HepG2 (cell line): ENCODE measurements at regions not wholly inside any gene's neighbourhood (a gene's known extent, or its start where the extent isn't known, plus 50 kb on each side); places are given as distances from the start of the nearest gene placed in this dataset.

Experiments
- ATAC-seq: fragments of 200-7000 bp; cut with Tn5 transposase; 3 replicates; pipeline ENCODE4 v1.9.1; 2020; ENCODE audit warnings: mild to moderate bottlenecking, moderate library complexity
- BruUV-seq: library from RNA; stranded (reverse); fragments of 400-500 nt; replicated peaks from 2 replicates; lab custom pipeline; 2021; lab: Mats Ljungman, UMichigan
- CTCF ChIA-PET: fragments of 300-600 bp; formaldehyde crosslinking; extraction: SDS; loops from one replicate; lab custom pipeline; 2021; ENCODE audit warnings: low total read pairs, inconsistent platforms, low intra/inter-chr PET ratio; lab: Yijun Ruan, JAX
- POLR2A ChIA-PET: fragments of 350-600 bp; sonication (Branson Sonifier 250); formaldehyde crosslinking; loops from one replicate; lab custom pipeline; 2020; ENCODE audit warnings: antibody characterized with exemption, inconsistent platforms; lab: Yijun Ruan, JAX
- DNase-seq: peaks from one replicate; pipeline ENCODE4 v3.0.0-alpha.2; 2015; ENCODE audit warnings: low spot score
- FAIRE-seq: peaks from 3 replicates; lab custom pipeline; 2011; peaks lifted over from hg19 to GRCh38; lab: Jason Lieb, UNC
- H2AFZ ChIP-seq: one replicate; pipeline ENCODE4 v1.6.1; 2011; ENCODE audit warnings: low read length, inconsistent platforms
- H3K27ac ChIP-seq: fragments of 300-600 bp; 3 replicates; pipeline ENCODE4 v1.8.0; 2011; ENCODE audit warnings: mixed run types, mild to moderate bottlenecking, mixed read lengths, low read length, inconsistent platforms; ENCODE audit not compliant: insufficient read depth; ENCODE audit errors: extremely low read length
- H3K27me3 ChIP-seq, 2 experiments: fragments of 200-600 bp in 1 of 2; 2 replicates in 1 of 2; 3 replicates in 1 of 2; pipeline versions ENCODE4 v1.6.0 to v1.8.0; 2011; ENCODE audit warnings: low read length in 2 of 2, mild to moderate bottlenecking in 2 of 2, moderate library complexity in 2 of 2, inconsistent platforms in 1 of 2; ENCODE audit not compliant: insufficient read depth in 2 of 2, control insufficient read depth in 1 of 2
- H3K36me3 ChIP-seq, 2 experiments: fragments of 200-600 bp in 1 of 2; replicated peaks in 1 of 2; 2 replicates in 1 of 2; 3 replicates in 1 of 2; pipeline versions ENCODE4 v1.5.1 to v1.8.0; 2011; ENCODE audit warnings: low read length in 2 of 2, inconsistent platforms in 1 of 2; ENCODE audit not compliant: insufficient read depth in 2 of 2, control insufficient read depth in 1 of 2
- H3K4me1 ChIP-seq: 2 replicates; pipeline ENCODE4 v1.5.1; 2012; ENCODE audit warnings: low read length, inconsistent platforms; ENCODE audit not compliant: insufficient read depth
- H3K4me2 ChIP-seq: 2 replicates; pipeline ENCODE4 v1.6.0; 2011; ENCODE audit warnings: low read depth, low read length, inconsistent platforms
- H3K4me3 ChIP-seq, 3 experiments: fragments of 200-600 bp in 1 of 3; sonication (generic), shearing (Covaris generic) in 1 of 3; replicated peaks in 1 of 3; 2 replicates each; pipeline ENCODE4 v1.5.1; 2011 to 2016; ENCODE audit warnings: low read length in 3 of 3, inconsistent platforms in 2 of 3, low read depth in 2 of 3, mild to moderate bottlenecking in 2 of 3, control low read depth in 1 of 3, mixed read lengths in 1 of 3; ENCODE audit not compliant: insufficient read depth in 1 of 3
- H3K79me2 ChIP-seq: one replicate; pipeline ENCODE4 v1.6.1; 2011; ENCODE audit warnings: low read length, inconsistent platforms; ENCODE audit not compliant: insufficient read depth
- H3K9ac ChIP-seq: 2 replicates; pipeline ENCODE4 v1.6.0; 2011; ENCODE audit warnings: mild to moderate bottlenecking, low read depth, low read length, inconsistent platforms; ENCODE audit not compliant: insufficient read depth
- H3K9me3 ChIP-seq: 2 replicates; pipeline ENCODE4 v1.5.1; 2012; ENCODE audit warnings: mild to moderate bottlenecking, low read length
- H4K20me1 ChIP-seq: 2 replicates; pipeline ENCODE4 v1.6.0; 2011; ENCODE audit warnings: inconsistent platforms, mild to moderate bottlenecking, low read length, moderate library complexity; ENCODE audit not compliant: insufficient read depth
- CENPX ChIP-seq: sonication (generic); formaldehyde crosslinking; IDR thresholded peaks from 2 replicates; pipeline ENCODE4 v1.9.0; 2021; ENCODE audit warnings: mild to moderate bottlenecking, missing genetic modification reagents, moderate library complexity
- CHD4 ChIP-seq: fragments of 200-600 bp; sonication (generic); IDR thresholded peaks from 2 replicates; pipeline ENCODE4 v1.7.0; 2017; ENCODE audit warnings: mild to moderate bottlenecking, low read length, borderline replicate concordance
- EHMT2 ChIP-seq: fragments of 200-600 bp; sonication (generic); IDR thresholded peaks from 2 replicates; pipeline ENCODE4 v1.7.0; 2017; ENCODE audit warnings: antibody characterized with exemption, low read depth, low read length, borderline replicate concordance
- HNRNPK ChIP-seq: fragments of 200-400 bp; formaldehyde crosslinking; IDR thresholded peaks from 2 replicates; pipeline ENCODE4 v1.6.1; 2018; ENCODE audit warnings: low read length, low read depth, moderate library complexity, mild to moderate bottlenecking; ENCODE audit not compliant: poor library complexity, severe bottlenecking
- NR1H2 ChIP-seq: sonication (generic); formaldehyde crosslinking; IDR thresholded peaks from 2 replicates; pipeline ENCODE4 v1.8.1; 2022; ENCODE audit warnings: low read depth, missing genetic modification reagents, borderline replicate concordance
- REL ChIP-seq: sonication (generic); formaldehyde crosslinking; conservative IDR thresholded peaks from 2 replicates; pipeline ENCODE4 v1.8.0; 2022; ENCODE audit warnings: mild to moderate bottlenecking, missing genetic modification reagents, moderate library complexity
- U2AF1 ChIP-seq: fragments of 200-400 bp; formaldehyde crosslinking; optimal IDR thresholded peaks from 2 replicates; pipeline ENCODE3; 2017; ENCODE audit warnings: mild to moderate bottlenecking, low read depth, low read length
- ZNF550 ChIP-seq: sonication (generic); formaldehyde crosslinking; IDR thresholded peaks from 2 replicates; pipeline ENCODE4 v1.4.0; 2020; ENCODE audit warnings: mild to moderate bottlenecking, missing genetic modification reagents, borderline replicate concordance
- WGBS: methylation state at CpG from one replicate; pipeline ENCODE4 v1.1.6; 2017; ENCODE audit warnings: low lambda C conversion rate; 5-methylcytosine and 5-hydroxymethylcytosine counted together
- in situ Hi-C: cut with HindIII; loops from 2 replicates; pipeline ENCODE4 v1.10.0; 2017; ENCODE audit warnings: low pct_unique_long_range_greater_than_20kb; ENCODE audit not compliant: extremely low pct_ligation_motif_present
- intact Hi-C: fragments of 100-400 bp; cut with micrococcal nuclease; formaldehyde crosslinking; loops from one replicate; pipeline ENCODE4 v1.10.0; 2022; ENCODE audit not compliant: unreplicated experiment
- TF ChIP-seq, protein P1 (sequence below): sonication (generic); formaldehyde crosslinking; IDR thresholded peaks from 2 replicates; pipeline ENCODE4 v1.5.0; 2020; ENCODE audit warnings: mild to moderate bottlenecking, missing genetic modification reagents

DNA sequence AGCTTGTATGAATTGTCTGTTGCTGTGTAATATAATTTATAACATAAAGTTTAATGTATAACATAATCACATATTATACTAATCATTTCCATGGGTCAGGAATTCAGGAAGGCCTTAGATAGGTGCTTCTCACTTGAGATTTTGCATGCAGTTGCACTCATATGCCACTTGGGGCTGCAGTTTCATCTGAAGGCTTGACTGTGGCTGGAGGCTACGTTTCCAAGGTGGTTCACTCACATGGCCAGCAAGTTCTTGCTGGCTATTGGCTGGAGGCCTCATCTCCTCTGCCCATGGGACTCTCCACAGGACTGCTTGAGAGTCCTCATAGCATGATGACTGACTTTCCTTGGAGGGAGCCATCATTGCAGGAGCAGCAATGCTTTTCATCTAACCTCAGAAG is 53.4 kb upstream of the STX18 start:
- BruUV-seq = no TSS peak
- intact Hi-C loops = no loop called here

DNA sequence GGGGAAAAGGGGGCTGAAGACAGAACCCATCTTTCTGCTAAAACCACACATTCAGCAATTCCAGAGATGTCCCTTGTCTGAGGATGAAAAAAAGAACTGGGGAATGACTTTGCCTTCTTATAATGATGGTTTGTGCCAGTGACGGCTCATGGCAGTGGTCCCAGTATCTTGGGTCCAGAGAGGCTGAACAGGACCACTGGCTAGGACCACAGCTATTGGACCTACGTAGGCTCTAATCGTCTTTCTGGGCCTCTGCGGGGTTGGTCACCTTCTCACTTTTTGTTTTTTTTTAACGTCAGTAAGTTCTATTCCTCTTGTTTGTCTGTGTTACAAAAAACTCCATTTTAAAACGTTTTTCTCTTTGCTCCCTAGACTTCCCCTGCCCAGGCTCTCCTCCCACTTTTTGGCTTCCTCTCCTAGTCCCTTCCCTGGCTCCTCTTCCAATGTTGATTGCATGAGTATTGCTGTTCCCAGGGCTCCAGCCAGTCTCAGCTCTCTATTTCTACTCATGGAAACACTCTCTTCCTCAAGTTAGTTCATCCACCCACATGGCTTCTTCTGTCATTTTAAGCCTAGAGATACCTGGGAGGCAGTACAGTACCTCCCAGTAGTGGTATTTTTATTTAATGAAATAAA is 52.6 kb upstream of the STX18 start:
- Histone ChIP-seq H3K79me2 (no peaks in the 10 kb centered on the region), H3K4me2 (no peak overlapping the region), H4K20me1 (no peaks in the 10 kb centered on the region), H3K9ac (no peak overlapping the region)
- POLR2A ChIA-PET = no interaction called here
- no peak for ATAC-seq
- WGBS = 83% methylated on average over 6 of the region's 6 CpGs
- TF ChIP-seq CENPX (CRISPR knock-in tag) = no peak
- TF ChIP-seq EHMT2 = no peak
- TF ChIP-seq HNRNPK = no peak
- no peak for TF ChIP-seq U2AF1
- TF ChIP-seq, protein P1, sequence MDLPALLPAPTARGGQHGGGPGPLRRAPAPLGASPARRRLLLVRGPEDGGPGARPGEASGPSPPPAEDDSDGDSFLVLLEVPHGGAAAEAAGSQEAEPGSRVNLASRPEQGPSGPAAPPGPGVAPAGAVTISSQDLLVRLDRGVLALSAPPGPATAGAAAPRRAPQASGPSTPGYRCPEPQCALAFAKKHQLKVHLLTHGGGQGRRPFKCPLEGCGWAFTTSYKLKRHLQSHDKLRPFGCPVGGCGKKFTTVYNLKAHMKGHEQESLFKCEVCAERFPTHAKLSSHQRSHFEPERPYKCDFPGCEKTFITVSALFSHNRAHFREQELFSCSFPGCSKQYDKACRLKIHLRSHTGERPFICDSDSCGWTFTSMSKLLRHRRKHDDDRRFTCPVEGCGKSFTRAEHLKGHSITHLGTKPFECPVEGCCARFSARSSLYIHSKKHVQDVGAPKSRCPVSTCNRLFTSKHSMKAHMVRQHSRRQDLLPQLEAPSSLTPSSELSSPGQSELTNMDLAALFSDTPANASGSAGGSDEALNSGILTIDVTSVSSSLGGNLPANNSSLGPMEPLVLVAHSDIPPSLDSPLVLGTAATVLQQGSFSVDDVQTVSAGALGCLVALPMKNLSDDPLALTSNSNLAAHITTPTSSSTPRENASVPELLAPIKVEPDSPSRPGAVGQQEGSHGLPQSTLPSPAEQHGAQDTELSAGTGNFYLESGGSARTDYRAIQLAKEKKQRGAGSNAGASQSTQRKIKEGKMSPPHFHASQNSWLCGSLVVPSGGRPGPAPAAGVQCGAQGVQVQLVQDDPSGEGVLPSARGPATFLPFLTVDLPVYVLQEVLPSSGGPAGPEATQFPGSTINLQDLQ (CRISPR knock-in tag) = no peak
- no peak for TF ChIP-seq REL
- no peak for TF ChIP-seq ZNF550 (CRISPR knock-in tag)
- TF ChIP-seq, all 625 proteins: peak for 0
- Histone ChIP-seq H3K4me3 (no peak overlapping the region), H3K36me3 (peaks cover 2 to 4% of the 10 kb centered on the region in 2 experiments; a peak in 1 of 5 replicates), H2AFZ (no peak overlapping the region), H3K27ac (no peak overlapping the region), H3K9me3 (peaks cover 12% of the 10 kb centered on the region), H3K4me1 (peaks cover 15% of the 10 kb centered on the region), H3K27me3 (no peaks in the 10 kb centered on the region)
- FAIRE-seq = no peak
- no peak for DNase-seq
- intact Hi-C loops (no loop called here), in situ Hi-C loops (no loop called here)
- CTCF ChIA-PET = no interaction called here
- no TSS peak for BruUV-seq

More for the DNA sequence above, 53.4 kb upstream of the STX18 start:
- peaks cover 23% of the 10 kb centered on the region for H3K4me1 ChIP-seq
- no peak overlapping the region for H3K4me3 ChIP-seq
- peaks cover 2 to 4% of the 10 kb centered on the region in 2 experiments; a peak in 1 of 5 replicates for H3K36me3 ChIP-seq
- no peaks in the 10 kb centered on the region for H4K20me1 ChIP-seq
- FAIRE-seq = no peak
- TF ChIP-seq NR1H2 (CRISPR knock-in tag) = no peak
- peak; percentile 49; the same call in 1 of the 2 replicates for TF ChIP-seq CHD4
- 100% methylated on average over 1 of the region's 1 CpG for WGBS
- in situ Hi-C loops = no loop called here
- no peaks in the 10 kb centered on the region for H3K79me2 ChIP-seq
- H3K27me3 ChIP-seq = no peaks in the 10 kb centered on the region
- no peak overlapping the region for H3K27ac ChIP-seq
- no peak overlapping the region for H3K9ac ChIP-seq
- H2AFZ ChIP-seq = no peak overlapping the region
- H3K4me2 ChIP-seq = no peak overlapping the region
- ChIA-PET POLR2A (no interaction called here), CTCF (no interaction called here)
- no peak for ATAC-seq
- no peak for DNase-seq
- H3K9me3 ChIP-seq = peaks cover 12% of the 10 kb centered on the region
